Kidney tubule cell (primary cell): ENCODE measurements at regions not wholly inside any gene's neighbourhood (a gene's known extent, or its start where the extent isn't known, plus 50 kb on each side); places are given as distances from the start of the nearest gene placed in this dataset.
A peak's percentile ranks its signal among the peaks of the same experiment; 100 is the strongest.
"Not testable (repeated sequence)": the region's sequence is repeated elsewhere in the genome, so short reads cannot be mapped to it uniquely, and the experiment has no call there.

Experiments
- DNase-seq: peaks from one replicate; pipeline ENCODE4 v3.0.0-alpha.2; 2018; ENCODE audit warnings: low spot score

DNA sequence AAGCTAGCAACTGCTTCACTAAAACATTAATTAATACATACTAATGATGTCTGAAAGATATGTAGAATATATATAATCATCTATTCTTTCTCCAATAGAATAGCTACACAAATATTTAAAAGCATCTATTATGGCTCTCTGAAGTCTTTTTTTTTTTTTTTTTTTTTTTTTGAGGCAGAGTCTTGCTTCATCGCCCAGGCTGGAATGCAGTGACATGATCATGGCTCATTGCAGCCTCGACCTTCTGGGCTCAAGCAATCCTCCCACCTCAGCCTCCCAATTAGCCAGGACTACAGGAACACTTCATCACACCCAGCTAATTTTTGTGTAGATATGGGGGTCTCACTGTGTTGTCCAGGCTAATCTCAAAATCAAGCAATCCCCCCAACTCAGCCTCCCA lies 120.4 kb upstream of the KYNU start:
- DNase-seq = no peak

DNA sequence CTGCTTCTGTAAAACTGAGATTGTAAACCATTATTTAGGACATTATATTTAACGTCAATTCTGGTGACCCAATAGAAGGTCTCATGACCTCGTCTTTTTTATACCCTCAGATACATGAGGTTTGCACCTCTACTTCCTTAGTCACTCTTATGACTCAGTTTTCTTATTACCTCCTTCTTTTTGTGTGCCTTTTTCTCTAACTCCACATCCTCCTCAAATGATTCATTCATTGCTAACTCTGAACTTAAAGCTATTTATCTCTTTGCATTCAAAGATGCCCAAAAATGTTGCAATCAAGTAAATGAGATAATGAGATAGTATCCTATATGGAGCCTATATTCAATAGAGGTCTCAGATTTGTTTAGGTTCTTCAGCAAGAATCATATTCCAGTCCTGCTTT lies 121.0 kb upstream of the KYNU start:
- peak; percentile 68 for DNase-seq

DNA sequence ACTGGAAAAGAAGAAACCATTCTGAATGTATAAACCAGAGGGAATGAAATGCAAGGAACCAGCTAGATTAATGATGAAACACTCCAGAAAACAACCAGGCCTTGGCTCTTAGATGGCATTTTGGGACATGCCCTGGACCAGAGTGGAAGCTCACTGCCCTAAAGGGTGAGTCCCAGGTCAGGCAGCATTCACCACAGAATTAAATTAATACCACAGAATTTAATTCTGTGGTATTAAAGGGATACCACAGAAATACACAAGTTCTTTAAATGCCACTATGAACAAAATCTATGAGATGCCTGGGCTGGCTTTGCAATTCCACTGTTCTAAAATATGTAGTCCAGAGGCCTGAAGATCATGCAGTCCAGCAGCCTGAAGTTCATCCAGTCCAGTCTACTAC lies 122.3 kb upstream of the KYNU start:
- no peak for DNase-seq

DNA sequence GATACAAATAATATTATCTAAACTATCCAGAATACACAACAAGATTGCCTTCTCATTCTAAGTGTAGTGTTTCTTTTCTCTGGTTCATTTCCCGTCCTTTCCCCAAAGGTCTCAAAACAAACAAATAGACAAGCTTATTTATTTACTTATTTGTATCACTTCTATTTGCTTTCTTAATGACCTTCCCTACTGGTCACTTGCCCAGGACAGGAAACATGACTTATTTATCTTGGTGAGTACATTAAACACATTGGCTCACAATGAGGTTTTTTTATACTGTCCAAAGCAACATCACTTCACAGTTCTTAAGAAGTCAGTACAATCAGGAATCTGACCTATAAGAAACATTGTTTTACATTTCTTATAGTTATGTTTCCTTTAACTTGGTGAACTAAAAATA lies 123.3 kb upstream of the KYNU start:
- DNase-seq = no peak

DNA sequence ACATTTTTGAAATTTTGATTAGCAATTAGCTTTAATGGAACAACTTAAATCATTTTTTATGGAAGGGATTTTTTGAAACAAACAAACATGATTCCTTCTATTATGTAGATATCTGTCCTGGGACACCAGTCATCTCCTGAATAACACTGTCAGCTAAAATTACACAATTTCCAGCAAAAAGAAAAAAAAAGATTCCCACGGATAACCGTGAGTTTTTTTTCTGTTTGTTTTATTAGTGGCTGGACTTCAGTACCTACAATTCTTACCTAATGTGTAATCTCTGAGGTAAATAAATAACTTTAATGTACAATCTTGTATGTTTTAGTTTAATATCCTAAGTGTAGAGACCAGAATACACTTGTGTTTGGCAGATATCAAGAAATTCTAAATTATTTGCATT lies 126.6 kb upstream of the KYNU start:
- no peak for DNase-seq

DNA sequence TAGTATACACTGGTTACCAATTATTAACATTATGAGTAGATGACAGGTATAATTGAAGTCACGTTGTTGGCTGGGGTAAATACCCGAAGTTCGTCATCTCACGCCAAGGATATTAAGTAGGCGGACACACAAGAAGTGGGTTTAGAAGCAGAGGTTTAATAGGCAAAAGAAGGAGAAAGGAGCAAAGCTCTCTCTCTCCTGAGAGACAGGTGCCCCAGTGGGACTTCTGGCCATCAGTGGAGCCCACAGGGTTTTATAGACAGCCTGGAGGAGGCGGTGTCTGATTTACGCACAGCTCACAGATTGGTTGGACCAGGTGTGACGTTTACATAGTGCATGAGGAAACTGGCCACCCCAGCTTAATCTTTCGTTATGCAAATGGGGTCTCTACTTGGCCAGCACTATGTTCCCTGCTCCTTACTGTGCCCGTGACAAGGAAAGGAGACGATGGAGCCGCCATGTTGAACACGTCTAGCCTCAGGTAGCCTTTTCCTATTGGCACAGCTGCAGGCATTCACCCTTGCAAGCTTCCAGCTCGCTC lies 128.8 kb upstream of the KYNU start:
- no peak for DNase-seq

DNA sequence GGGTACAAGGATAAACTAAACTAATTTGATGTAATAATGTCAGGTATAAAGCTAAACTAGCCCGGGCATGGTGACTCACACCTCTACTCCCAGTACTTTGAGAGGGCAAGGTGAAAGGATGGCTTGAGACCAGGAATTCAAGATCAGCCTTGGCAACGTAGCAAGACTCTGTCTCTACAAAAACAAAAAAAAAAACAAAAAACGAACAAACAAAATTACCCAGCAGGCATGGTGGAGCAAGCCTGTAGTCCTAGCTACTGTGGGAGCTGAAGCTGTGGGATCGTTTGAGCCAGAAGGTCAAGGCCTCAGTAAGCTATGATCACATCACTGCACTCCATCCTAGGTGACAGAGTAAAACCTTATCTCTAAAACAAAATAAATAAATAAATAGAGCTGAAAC lies 131.8 kb upstream of the KYNU start:
- DNase-seq = peak; percentile 65

DNA sequence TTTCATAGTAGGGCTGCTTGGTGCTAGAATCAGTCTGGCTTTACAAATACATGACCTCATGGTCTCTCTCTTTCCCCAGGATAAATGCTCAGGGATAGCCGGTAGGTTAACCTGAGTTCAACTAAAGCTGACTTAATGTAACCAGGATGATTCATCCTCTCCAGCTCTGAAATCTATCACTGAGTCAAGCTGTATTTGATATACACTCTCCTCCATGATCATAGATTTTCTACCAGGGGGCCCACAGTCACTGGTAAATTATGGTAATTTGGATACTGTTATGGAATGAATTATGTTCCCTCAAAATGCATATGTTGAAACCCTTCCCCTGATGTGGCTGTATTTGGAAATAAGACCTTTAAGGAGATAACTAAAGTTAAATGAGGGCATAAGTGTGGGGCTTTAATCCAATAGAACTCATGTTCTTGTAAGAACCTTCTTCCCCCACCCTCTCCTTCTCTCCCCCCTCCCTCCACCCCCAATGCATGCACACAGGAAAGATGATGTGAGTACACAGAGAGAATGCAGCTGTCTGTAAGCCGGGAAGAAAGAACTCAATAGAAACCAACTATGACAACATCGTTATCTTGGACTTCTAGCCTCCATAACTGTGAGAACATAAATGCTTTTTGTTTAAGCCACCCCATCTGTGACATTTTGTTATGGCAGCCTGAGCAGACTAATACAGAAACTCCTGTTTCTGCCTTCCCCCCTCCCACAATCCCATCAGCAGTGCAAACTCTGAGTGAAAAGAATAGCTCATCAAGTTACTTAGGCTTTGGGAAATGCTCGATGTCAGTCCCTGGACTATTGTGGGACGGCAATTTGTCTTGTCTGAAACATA lies 134.9 kb upstream of the KYNU start:
- DNase-seq = peak; percentile 74

DNA sequence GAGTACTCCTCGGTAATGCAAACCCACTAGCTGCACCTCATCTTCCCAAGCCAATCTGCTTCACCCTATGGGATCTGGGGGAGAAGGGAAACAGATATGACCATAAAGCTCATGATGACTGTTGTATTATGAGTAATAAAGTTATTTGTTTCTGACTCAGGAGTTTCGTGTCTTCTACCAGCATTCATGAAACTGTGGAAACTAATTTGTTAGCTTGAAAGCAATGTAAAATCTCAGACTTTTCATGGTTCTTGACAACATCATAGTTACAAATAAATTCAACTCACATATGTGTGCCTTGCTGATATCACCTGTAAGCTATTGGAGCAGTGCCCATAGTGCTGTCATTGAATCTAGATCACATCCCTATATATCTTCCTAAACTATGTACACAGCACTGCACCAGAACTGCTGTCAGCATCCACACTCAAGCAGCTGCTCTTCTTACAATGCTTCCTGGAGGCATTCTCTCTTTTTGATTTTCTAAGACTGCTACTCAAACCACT lies 135.6 kb upstream of the KYNU start:
- DNase-seq = peak; percentile 20

DNA sequence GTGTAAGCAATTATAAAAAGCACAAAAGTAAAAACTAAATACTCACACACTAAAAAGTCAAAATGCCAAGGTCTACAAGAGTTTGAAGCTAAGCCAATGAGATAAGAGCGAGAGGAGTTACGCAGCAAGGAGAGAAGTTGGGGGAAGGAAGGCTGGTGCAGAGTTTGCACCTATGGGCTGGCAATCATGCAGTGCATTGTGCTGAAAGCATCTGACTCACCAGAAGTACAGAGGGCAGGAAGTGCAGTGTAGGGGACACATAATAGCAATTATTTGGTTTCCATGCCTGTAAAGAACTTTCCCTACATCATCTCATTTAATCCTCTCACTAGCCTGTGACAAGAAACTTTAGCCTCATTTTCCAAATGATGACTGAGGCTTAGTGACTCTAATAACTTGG lies 142.7 kb upstream of the KYNU start:
- DNase-seq = peak; percentile 9

DNA sequence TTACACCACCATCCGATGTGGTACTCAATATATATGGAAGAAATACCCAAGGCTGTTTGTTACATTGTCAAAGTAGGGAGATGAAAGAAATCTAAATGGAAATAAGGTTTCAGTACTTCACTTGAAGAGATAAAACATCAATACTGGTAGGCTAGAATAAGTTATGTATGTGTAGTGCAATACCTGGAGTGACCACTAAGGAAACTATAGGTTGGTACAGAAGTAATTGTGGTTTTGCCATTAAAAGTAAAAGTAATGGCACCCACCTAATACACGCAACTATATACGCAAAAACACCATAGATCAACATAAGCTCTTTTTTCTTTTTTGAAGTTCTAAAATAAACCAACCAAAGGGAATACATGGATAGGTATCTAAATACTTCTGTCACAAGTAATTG lies 143.2 kb upstream of the KYNU start:
- DNase-seq = no peak

DNA sequence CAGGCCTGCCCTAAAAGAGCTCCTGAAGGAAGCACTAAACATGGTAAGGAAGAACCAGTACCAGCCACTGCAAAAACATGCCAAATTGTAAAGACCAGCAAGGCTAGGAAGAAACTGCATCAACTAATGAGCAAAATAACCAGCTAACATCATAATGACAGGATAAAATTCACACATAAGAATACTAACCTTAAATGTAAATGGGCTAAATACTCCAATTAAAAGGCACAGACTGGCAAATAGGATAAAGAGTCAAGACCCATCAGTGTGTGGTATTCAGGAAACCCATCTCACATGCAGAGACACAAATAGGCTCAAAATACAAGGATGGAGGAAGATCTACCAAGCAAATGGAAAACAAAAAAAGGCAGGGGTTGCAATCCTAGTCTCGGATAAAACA lies 147.7 kb upstream of the KYNU start:
- DNase-seq = not testable (repeated sequence)

DNA sequence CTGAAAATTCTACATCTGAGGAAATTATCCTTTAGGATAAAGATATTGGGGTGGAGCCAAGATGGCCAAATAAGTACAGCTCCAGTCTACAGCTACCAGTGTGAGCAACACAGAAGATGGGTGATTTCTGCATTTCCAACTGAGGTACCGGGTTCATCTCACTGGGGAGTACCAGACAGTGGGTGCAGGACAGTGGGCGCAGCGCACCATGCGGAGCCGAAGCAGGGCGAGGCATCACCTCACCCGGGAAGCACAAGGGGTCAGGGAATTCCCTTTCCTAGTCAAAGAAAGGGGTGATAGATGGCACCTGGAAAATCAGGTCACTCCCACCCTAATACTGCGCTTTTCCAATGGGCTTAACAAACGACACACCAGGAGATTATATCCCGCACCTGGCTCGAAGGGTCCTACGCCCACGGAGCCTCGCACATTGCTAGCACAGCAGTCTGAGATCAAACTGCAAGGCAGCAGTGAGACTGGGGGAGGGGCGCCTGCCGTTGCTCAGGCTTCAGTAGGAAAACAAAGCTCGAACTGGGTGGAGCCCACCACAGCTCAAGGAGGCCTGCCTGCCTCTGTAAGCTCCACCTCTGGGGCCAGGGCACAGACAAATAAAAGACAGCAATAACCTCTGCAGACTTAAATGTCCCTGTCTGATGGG lies 149.5 kb upstream of the KYNU start:
- not testable (repeated sequence) for DNase-seq

DNA sequence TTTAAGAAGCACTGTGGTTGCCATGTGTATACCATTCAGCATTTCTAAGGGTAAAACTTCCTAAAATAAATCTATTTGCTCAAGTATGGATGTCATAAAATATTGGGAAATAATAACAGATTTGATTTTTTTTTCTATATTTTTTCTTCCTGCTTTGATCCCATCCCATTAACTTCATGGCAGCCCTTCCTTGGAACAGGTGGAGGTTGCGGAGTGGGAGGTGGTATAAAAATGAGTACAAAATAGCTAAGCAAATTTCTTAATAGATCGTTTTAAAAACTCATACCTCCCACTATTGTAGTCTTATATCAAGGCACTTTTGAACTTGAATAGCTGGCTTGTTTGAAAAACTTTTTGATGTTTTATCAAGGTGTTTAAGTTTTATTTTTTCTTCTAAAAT lies 152.1 kb upstream of the KYNU start:
- DNase-seq = no peak

DNA sequence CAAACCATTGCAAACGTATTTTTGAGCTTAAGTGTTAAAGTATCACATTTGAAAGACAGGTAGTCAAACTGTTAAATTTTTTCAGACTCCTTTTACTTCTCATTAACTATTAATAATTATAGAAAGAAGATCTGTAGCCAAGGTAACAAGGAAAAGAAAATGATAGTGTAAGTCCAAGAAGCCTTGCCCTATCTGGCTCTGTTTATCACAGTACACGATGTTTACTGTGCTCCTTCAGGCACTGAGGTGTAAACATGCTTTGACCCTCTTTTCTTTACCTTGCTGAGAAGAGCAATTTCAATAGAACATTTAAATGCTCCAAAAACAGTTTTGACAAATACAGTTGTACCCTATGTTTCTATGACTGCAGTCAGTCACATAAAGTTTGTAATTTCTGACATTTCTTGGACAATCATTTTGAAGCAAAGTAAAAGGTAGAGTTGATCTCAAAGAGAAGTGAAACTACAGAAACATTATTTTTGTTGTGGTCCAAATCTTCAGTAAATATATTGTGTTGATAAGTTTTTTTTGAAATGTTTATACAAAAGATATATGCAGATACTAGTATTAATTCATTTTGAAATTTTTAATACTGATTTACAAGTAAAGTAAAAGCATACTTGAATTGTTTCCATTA lies 152.6 kb upstream of the KYNU start:
- DNase-seq = no peak

DNA sequence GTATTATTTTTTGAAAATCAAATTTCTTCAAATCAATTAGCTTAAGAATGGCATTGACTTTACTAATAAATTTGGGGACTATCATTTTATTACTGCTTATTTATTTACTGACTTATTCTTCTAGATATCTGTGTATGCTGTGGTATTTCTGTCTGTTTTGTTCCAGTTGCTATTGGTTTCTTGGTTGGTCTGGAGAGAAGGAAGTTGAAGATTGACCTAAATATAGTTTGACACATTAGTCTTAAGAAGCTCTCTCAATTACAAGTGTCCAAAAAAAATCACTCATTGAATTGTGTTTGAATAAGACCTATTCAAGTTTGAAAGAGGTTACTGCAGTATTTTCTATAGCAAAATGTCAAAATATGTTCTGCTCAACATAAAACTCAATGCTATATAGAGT lies 153.3 kb upstream of the KYNU start:
- no peak for DNase-seq

DNA sequence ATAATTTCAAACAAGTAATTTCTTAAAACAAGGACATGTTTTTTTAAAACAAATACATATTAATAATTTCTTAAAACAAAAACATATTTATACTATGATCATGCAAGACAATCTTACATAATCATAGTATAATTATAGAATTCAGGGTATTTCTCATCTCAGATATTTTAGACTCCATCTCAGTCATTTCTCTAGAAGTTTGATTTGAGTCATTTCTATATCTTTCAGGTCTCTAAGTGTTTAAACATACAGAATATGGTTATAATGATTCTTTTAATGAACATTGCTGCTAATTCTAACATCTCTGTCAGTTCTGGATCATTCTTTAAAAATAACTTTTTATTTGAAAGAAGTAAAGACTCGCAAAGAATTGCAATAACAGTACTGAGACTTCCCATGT lies 154.2 kb upstream of the KYNU start:
- no peak for DNase-seq

DNA sequence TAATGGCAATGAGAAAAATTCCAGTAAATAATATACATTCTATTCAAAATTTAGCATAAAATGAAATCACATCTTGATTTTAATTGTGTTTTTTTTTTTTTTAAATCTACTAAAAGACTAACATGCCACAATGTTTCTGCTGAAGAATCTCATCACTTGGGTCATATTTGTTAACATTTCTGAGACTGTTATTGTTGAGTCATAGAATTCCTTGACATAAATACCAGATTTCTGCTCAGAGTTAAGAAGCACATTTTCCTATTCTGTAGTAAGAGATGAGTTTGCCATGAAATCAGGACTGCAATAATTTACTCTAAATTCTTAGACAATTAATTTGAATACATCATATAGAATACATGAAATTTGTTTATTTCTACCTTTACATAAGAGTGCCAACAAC lies 154.9 kb upstream of the KYNU start:
- no peak for DNase-seq

DNA sequence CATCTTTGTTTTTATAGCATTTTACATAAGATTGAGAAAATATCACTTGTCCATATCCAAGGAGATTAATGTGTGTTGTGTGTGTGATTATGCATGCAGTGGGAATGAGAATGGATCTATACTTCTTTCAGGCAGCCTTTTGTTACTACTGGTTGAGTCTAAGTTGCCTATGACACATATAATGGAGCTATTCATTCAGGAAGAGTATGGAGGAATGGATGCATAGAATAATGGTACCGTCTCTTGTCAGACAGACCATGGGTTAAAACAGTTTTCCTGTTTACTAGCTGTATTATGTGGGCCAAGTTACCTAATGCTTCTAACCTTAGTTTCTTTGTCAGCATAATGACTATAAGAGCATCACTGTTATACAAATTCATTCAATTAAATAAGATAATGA lies 155.4 kb upstream of the KYNU start:
- no peak for DNase-seq

DNA sequence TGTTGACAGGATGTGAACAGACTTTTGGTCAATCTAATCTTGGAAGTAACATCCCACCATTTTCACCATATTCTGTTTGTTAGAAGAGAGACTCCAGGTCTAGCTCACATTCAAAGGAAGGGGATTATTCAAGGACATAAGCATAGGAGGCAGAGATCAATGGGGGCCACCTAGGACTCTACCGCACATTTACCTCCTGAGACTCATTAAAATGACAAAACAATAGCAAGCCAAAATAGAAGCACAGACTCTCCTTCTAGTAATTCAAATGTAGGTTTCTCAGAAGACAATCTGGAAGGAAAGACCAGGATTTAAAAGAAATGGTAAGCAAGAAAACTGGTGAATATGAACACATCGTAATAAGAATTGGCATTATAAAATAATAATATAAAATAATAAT lies 156.4 kb upstream of the KYNU start:
- no peak for DNase-seq

DNA sequence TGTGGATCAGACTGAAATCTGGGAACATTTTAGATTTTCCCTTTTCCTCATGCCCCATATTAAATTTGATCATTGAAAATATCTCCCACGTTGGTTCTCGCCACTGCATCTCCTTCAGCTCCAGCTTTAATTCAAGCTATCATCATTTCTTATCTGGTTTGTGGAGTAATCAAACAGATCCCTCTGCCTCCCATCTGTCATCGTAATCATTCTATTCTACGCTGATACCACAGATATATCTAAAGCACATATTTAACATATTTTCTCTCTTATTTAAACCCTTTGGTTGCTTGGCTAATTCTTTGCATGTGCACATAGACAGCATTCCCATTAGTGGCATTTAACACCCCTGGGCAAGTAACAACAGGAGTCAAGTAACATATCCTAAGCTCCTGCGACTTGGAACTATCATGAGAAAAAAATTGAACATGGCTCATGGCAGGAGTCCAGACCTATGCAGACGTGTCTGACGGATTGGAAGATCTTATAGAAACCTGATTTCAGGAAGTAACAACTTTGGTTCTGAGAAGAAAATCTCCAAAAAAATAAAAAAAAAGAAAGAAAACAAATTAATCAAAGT lies 158.8 kb upstream of the KYNU start:
- DNase-seq = no peak

DNA sequence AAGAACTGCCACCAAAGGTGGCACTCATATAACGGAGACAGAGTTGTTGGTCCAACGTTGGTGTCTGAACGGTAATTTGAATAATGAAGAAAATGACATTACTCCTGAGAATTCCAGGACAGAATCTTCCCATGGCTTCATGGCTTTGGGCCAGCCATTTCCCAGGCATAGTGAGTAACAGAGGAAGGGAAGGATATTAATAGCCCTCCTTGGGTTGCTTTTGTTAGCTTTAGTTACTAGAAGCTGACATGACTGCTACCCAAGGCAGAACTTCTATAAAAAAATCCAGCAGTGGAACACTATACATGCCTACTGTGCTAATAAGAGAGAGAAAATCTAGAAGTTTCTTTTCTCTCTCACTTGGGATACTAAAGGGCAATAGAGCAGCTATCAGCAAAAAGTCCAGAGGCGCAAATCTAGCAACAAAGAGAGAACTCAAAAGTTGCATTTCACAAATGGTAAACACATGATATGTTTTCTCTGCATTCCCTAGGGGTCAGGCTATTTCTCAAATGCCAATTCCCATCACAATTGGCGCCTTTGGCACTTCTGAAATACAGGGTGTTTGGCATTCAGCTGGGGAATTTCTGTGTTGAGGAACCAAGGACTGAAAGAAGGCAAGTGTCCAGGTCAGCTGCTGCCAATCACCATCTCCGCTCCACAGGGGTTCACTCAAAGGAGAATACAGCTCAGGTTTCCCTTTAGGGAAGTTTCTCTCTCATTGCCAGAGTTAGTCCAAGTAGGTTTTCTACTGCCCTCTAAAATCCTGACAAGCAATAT lies 160.8 kb upstream of the KYNU start:
- DNase-seq = peak; percentile 20
